ENCODE measurements at regions not wholly inside any gene's neighbourhood (a gene's known extent, or its start where the extent isn't known, plus 50 kb on each side); places are given as distances from the start of the nearest gene placed in this dataset.

- Histone ChIP-seq H3K4me2 (ENCODE audit: low read length) (peak overlapping the region; percentile 46), H3K27ac (ENCODE audit: low read length) (no peak overlapping the region), H3K4me3 (ENCODE audit: low read length) (no peak overlapping the region), H2AFZ (ENCODE audit: low read depth, low read length) (no peak overlapping the region), H3K27me3 (ENCODE audit: insufficient read depth, low read depth, low read length) (no peaks in the 10 kb centered on the region), H3K9ac (ENCODE audit: low read length) (no peak overlapping the region), H3K36me3 (ENCODE audit: insufficient read depth, low read length) (no peaks in the 10 kb centered on the region), H3K79me2 (replicated peaks; ENCODE audit: insufficient read depth, low read length) (no peaks in the 10 kb centered on the region), H4K20me1 (ENCODE audit: insufficient read depth) (no peaks in the 10 kb centered on the region), H3K9me2 (ENCODE audit: insufficient read depth, low read length) (no peaks in the 10 kb centered on the region), H3F3A (ENCODE audit: insufficient read depth, low read length, poor library complexity, severe bottlenecking) (peaks cover 3% of the 10 kb centered on the region), H3K9me3 (ENCODE audit: low read length) (no peaks in the 10 kb centered on the region)
- peak; percentile 61 for TF ChIP-seq EP300 (conservative IDR thresholded peaks at IDR 0.05; ENCODE audit: poor library complexity, severe bottlenecking)
- TF ChIP-seq EZH2 (IDR thresholded peaks at IDR 0.05; ENCODE audit: borderline replicate concordance, insufficient read depth, low read length, poor library complexity, severe bottlenecking), result no peak
Measured at GRCh38 chr1:189958756-189959155, 518.9 kb downstream of the BRINP3 start.

- Histone ChIP-seq H3K4me3 (ENCODE audit: low read length) (no peak overlapping the region), H4K20me1 (ENCODE audit: insufficient read depth) (no peaks in the 10 kb centered on the region), H3F3A (ENCODE audit: insufficient read depth, low read length, poor library complexity, severe bottlenecking) (peaks cover 3% of the 10 kb centered on the region), H3K79me2 (replicated peaks; ENCODE audit: insufficient read depth, low read length) (no peaks in the 10 kb centered on the region), H3K27me3 (ENCODE audit: insufficient read depth, low read depth, low read length) (no peaks in the 10 kb centered on the region), H3K36me3 (ENCODE audit: insufficient read depth, low read length) (no peaks in the 10 kb centered on the region), H3K9me3 (ENCODE audit: low read length) (no peaks in the 10 kb centered on the region), H3K27ac (ENCODE audit: low read length) (no peak overlapping the region), H3K4me2 (ENCODE audit: low read length) (no peak overlapping the region), H3K9me2 (ENCODE audit: insufficient read depth, low read length) (no peaks in the 10 kb centered on the region), H3K9ac (ENCODE audit: low read length) (no peak overlapping the region), H2AFZ (ENCODE audit: low read depth, low read length) (no peak overlapping the region)
- no peak for TF ChIP-seq EZH2 (IDR thresholded peaks at IDR 0.05; ENCODE audit: borderline replicate concordance, insufficient read depth, low read length, poor library complexity, severe bottlenecking)
- no peak for TF ChIP-seq EP300 (conservative IDR thresholded peaks at IDR 0.05; ENCODE audit: poor library complexity, severe bottlenecking)
- no peak for TF ChIP-seq CTCF (IDR thresholded peaks at IDR 0.05; ENCODE audit: poor library complexity, severe bottlenecking)
- TF ChIP-seq MXI1 (conservative IDR thresholded peaks at IDR 0.05; ENCODE audit: poor library complexity, severe bottlenecking), result no peak
- no peak for TF ChIP-seq SMC3 (conservative IDR thresholded peaks at IDR 0.05; ENCODE audit: poor library complexity)
- TF ChIP-seq REST (IDR thresholded peaks at IDR 0.05; ENCODE audit: borderline replicate concordance), result no peak
- TF ChIP-seq RAD21 (conservative IDR thresholded peaks at IDR 0.05), result no peak
- TF ChIP-seq TAF1 (IDR thresholded peaks at IDR 0.05; ENCODE audit: low read depth), result no peak
- no peak for TF ChIP-seq POLR2AphosphoS5 (IDR thresholded peaks at IDR 0.05)
Measured at GRCh38 chr1:189960769-189961168, 516.9 kb downstream of the BRINP3 start.

DNA sequence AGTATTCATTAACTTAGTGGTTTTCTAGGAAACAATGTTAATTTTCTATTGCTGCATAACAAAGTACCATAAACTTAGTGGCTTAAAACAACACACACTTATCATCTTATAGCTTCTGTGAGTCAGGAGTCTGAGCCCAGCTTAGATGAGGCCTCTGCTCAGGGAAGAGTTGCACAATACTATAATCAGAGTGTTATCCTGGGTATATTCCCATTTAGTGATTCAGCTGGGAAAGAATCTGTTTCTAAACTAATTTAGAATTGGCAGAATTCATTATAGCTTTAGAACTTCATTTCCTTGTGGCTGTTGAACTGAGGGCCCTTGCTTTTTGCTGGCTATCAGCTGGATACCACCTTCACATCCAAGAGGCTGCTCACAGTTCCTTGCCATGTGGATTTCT, 515.5 kb downstream of the BRINP3 start:
- peaks cover 3% of the 10 kb centered on the region for H3F3A ChIP-seq (ENCODE audit: insufficient read depth, low read length, poor library complexity, severe bottlenecking)
- no peaks in the 10 kb centered on the region for H3K9me3 ChIP-seq (ENCODE audit: low read length)
- H3K4me3 ChIP-seq (ENCODE audit: low read length), result no peak overlapping the region
- H4K20me1 ChIP-seq (ENCODE audit: insufficient read depth), result no peaks in the 10 kb centered on the region
- no peak overlapping the region for H3K4me2 ChIP-seq (ENCODE audit: low read length)
- H3K27me3 ChIP-seq (ENCODE audit: insufficient read depth, low read depth, low read length), result no peaks in the 10 kb centered on the region
- H2AFZ ChIP-seq (ENCODE audit: low read depth, low read length), result no peak overlapping the region
- no peaks in the 10 kb centered on the region for H3K36me3 ChIP-seq (ENCODE audit: insufficient read depth, low read length)
- TF ChIP-seq RAD21 (conservative IDR thresholded peaks at IDR 0.05) (no peak), SMC3 (conservative IDR thresholded peaks at IDR 0.05; ENCODE audit: poor library complexity) (no peak), EZH2 (IDR thresholded peaks at IDR 0.05; ENCODE audit: borderline replicate concordance, insufficient read depth, low read length, poor library complexity, severe bottlenecking) (no peak), CTCF (IDR thresholded peaks at IDR 0.05; ENCODE audit: poor library complexity, severe bottlenecking) (no peak), TAF1 (IDR thresholded peaks at IDR 0.05; ENCODE audit: low read depth) (no peak), POLR2AphosphoS5 (IDR thresholded peaks at IDR 0.05) (no peak), MXI1 (conservative IDR thresholded peaks at IDR 0.05; ENCODE audit: poor library complexity, severe bottlenecking) (no peak), REST (IDR thresholded peaks at IDR 0.05; ENCODE audit: borderline replicate concordance) (no peak), EP300 (conservative IDR thresholded peaks at IDR 0.05; ENCODE audit: poor library complexity, severe bottlenecking) (no peak)
- H3K9ac ChIP-seq (ENCODE audit: low read length), result no peak overlapping the region
- H3K79me2 ChIP-seq (replicated peaks; ENCODE audit: insufficient read depth, low read length), result no peaks in the 10 kb centered on the region
- no peaks in the 10 kb centered on the region for H3K9me2 ChIP-seq (ENCODE audit: insufficient read depth, low read length)
- H3K27ac ChIP-seq (ENCODE audit: low read length), result no peak overlapping the region
